ENCODE measurements at regions not wholly inside any gene's neighbourhood (a gene's known extent, or its start where the extent isn't known, plus 50 kb on each side); places are given as distances from the start of the nearest gene placed in this dataset.
"Not testable (repeated sequence)": the region's sequence is repeated elsewhere in the genome, so short reads cannot be mapped to it uniquely, and the experiment has no call there.

DNA sequence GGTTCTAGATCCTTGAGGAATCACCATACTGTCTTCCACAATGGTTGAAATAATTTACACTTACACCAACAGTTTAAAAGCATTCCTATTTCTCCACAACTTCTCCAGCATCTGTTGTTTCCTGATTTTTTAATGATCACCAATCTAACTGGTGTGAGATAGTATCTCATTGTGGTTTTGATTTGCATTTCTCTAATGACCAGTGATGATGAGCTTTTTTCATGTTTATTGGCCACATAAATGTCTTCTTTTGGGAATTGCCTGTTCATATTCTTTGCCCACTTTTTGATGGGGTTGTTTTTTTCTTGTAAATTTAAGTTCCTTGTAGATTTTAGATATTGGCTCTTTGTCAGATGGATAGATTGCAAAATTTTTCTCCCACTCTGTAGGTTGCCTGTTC is 138.2 kb downstream of the CXCL12 start:
- not testable (repeated sequence) for DNase-seq; H3K4me1 Mint-ChIP-seq (ENCODE audit: low read depth); H3K9me3 Mint-ChIP-seq; H3K4me3 Mint-ChIP-seq; H3K27me3 Mint-ChIP-seq; H3K36me3 Mint-ChIP-seq (ENCODE audit: low read depth); H3K27ac Mint-ChIP-seq

DNA sequence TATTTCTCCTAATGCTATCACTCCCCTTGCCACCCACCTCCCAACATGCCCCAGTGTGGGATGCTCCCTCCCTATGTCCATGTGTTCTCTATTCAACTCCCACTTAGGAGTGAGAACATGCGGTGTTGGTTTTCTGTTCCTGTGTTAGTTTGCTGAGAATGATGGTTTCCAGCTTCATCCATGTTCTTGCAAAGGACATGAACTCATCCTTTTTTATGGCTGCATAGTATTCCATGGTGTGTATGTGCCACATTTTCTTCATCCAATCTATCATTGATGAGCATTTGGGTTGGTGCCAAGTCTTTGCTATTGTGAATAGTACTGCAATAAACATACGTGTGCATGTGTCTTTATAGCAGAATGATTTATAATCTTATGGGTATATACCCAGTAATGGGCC is 138.6 kb downstream of the CXCL12 start:
- H3K9me3 Mint-ChIP-seq; H3K4me3 Mint-ChIP-seq; H3K4me1 Mint-ChIP-seq (ENCODE audit: low read depth); H3K27ac Mint-ChIP-seq; H3K27me3 Mint-ChIP-seq; H3K36me3 Mint-ChIP-seq (ENCODE audit: low read depth); DNase-seq: not testable (repeated sequence)

DNA sequence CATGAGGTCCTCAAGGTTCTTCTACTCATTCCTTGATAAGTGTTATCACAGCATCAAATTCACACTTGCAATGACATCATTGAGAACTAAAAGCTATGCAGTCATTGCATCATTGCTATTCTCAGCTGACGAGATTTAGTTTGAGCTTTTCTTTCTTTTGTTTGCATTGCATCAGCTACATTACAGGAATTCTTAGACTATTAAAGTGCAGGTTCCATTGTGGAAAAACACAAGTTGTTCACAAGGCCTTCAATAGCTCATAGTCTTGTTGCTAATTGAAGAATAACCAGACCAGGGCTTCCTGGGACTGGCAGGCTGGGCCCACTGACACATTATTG is 139.3 kb downstream of the CXCL12 start:
- Mint-ChIP-seq H3K9me3 (no peaks in the 10 kb centered on the region), H3K4me1 (ENCODE audit: low read depth) (no peaks in the 10 kb centered on the region), H3K27ac (no peak overlapping the region), H3K27me3 (no peaks in the 10 kb centered on the region), H3K36me3 (ENCODE audit: low read depth) (no peaks in the 10 kb centered on the region), H3K4me3 (no peak overlapping the region)
- DNase-seq = no peak

DNA sequence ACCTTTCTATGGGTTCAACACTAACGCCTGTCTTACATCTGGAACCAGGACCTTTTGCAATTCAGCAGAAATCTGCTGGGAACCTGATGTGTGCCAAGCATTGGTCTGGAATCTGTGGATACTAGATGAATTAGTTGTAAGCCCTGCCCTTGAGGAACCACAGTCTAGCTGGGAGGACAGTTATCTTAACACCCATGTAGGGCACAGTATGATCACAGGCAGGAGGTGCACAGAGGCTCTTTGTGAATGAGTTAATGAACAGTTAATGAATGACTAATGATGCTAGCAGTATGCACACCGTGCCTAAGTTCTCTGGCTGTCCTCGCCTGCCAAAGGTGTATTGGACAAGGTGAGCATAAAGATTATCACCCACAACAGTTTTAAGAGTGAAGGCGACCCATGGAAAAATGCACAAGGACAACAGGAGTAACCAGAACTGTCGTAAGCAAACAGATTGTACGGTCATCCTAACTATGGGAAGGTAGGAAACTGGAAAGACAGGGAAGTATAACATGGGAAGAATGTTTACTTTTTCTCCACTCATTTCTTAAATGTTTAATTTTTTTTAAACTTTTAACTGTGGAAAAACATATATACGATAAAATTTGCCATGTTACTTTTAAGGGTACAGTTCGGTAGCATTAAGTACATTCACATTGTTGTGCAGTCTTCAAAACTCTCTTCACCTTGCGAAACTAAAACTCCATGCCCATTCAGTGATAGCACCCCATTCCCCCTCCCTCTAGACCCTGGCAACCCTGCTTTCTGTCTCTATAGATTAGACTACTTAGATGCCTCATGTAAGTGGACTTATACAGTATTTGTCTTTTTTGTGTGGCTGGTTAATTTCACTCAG is 139.9 kb downstream of the CXCL12 start:
- H3K4me3 Mint-ChIP-seq = no peak overlapping the region
- H3K27ac Mint-ChIP-seq = no peak overlapping the region
- no peaks in the 10 kb centered on the region for H3K4me1 Mint-ChIP-seq (ENCODE audit: low read depth)

DNA sequence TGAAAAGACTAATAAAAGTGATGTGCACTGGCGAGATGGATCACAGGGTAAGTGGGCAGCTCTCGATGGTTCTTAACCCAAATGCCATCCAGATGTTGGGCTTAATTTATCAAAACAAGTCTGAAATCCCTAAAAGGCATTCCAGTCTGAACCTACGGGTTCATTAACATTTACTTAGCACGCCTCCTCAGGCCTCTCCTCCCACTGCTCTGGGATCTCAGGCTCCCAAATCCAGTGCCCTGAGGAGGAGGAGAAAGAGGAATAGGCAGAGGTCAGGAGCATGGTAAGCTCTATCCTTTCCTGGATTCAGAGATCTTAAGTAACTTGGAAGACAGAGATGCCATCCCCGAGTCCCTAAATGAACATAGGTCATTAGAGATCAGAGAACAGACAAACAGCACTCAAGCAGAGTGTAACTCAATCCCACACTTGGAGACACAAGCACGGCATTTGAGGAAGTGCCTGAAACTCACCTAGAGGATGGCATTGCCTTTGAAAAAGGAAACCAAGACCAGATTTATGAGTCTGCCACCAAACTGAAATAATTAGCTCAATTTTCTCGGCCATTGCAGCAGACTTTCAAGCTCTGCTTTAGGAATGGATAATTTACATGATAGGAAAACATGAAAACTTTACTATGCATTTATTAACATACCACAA is 140.9 kb downstream of the CXCL12 start:
- no peaks in the 10 kb centered on the region for H3K36me3 Mint-ChIP-seq (ENCODE audit: low read depth)
- no peaks in the 10 kb centered on the region for H3K4me1 Mint-ChIP-seq (ENCODE audit: low read depth)
- H3K4me3 Mint-ChIP-seq = no peak overlapping the region
- no peak for DNase-seq
- H3K9me3 Mint-ChIP-seq = no peaks in the 10 kb centered on the region
- no peak overlapping the region for H3K27ac Mint-ChIP-seq
- no peaks in the 10 kb centered on the region for H3K27me3 Mint-ChIP-seq

More for the DNA sequence above, 139.9 kb downstream of the CXCL12 start:
- Mint-ChIP-seq H3K9me3 (no peaks in the 10 kb centered on the region), H3K36me3 (ENCODE audit: low read depth) (no peaks in the 10 kb centered on the region), H3K27me3 (no peaks in the 10 kb centered on the region)
- DNase-seq = no peak

DNA sequence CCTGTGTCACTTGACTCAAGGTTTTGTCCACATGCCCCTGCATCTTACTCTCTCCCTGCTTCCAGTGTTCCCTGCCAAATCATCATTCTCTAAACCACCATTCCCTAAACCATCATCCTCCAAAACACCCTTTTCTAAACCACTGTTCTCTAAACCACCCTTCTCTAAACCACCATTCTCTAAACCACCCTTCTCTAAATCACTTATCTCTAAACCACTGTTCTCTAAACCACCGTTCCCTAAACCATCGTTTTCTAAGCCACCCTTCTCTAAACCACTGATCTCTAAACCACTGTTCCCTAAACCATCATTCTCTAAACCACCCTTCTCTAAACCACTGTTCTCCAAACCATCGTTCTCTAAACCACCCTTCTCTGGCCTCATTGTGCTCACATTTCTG is 142.1 kb downstream of the CXCL12 start:
- Mint-ChIP-seq H3K4me3 (no peak overlapping the region), H3K27me3 (peaks cover 4% of the 10 kb centered on the region), H3K27ac (no peak overlapping the region), H3K9me3 (no peaks in the 10 kb centered on the region), H3K4me1 (ENCODE audit: low read depth) (no peaks in the 10 kb centered on the region), H3K36me3 (ENCODE audit: low read depth) (no peaks in the 10 kb centered on the region)
- no peak for DNase-seq

DNA sequence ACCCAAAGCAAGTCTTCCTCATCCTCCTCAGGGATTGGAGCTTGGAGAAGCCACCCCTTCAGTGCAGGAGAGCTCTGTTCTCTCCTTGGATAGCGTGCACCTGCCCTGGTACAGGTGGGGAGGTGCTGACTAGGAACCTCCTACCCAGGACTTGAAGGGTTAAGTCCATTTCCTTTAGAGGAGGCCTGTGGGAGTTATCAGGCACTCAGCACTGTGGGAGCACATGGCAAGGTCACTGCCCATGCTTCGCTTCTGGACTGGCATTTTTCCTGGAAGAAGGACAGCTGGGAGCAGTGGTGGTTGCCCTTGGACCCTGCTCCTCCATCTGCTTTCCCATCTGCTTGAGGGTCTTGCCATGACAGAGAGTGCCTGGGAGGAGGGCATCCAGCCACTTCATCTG is 142.8 kb downstream of the CXCL12 start:
- no peaks in the 10 kb centered on the region for H3K4me1 Mint-ChIP-seq (ENCODE audit: low read depth)
- no peaks in the 10 kb centered on the region for H3K36me3 Mint-ChIP-seq (ENCODE audit: low read depth)
- no peaks in the 10 kb centered on the region for H3K9me3 Mint-ChIP-seq
- H3K4me3 Mint-ChIP-seq = no peak overlapping the region
- DNase-seq = no peak
- peaks cover 4% of the 10 kb centered on the region for H3K27me3 Mint-ChIP-seq
- H3K27ac Mint-ChIP-seq = no peak overlapping the region

DNA sequence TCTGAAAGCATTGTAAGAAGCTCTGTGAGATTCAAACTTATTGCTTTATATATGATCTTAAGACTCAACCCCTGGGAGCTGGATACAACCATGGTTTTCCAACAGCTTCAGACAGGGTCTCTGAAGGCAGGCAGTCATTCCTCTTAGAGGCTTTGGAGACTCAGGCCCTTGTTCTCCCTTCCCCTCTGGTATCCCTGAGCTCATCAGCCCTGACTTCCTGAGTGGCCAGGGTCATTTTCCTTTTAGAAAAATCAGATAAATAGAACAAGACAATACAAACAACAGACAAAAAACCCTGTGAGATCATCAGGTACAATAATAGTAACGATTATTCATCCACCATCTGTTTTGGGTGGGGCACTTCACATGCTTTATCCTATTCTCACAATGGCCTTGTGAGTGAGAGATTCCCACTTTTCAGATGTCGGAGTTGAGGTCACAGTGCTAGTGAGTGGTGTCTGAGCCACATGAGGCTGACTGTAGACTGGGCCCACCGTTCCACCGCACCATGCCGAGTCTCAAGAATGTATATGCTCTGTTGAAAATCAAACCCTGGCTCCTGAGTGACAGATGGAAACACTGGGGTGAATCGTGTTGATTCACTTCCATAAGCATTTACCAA is 144.2 kb downstream of the CXCL12 start:
- peaks cover 4% of the 10 kb centered on the region for H3K27me3 Mint-ChIP-seq
- no peaks in the 10 kb centered on the region for H3K4me1 Mint-ChIP-seq (ENCODE audit: low read depth)
- no peaks in the 10 kb centered on the region for H3K36me3 Mint-ChIP-seq (ENCODE audit: low read depth)
- no peak for DNase-seq
- no peak overlapping the region for H3K27ac Mint-ChIP-seq
- H3K4me3 Mint-ChIP-seq = no peak overlapping the region
- no peaks in the 10 kb centered on the region for H3K9me3 Mint-ChIP-seq

DNA sequence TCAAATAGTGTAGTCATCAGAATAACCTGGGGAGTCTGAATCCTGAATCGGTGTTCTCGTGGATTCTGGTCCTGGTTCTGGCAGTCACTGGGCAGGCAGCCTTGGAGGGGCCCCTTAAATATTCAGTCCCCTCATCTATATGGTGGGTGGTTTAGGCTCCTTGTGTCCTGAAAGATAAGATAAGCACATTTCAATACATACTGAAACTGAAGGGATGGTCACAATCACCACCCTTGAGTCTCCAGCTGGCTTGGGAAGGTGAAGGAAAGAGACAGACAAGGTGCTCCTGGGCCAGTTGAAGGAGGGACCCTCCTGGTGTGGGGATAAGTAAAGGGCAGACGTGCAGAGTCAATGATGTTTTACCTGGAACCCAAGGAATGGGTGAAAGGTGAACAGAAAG is 146.7 kb downstream of the CXCL12 start:
- Mint-ChIP-seq H3K27ac (no peak overlapping the region), H3K36me3 (ENCODE audit: low read depth) (no peaks in the 10 kb centered on the region), H3K27me3 (peaks cover 10% of the 10 kb centered on the region), H3K4me3 (no peak overlapping the region), H3K4me1 (ENCODE audit: low read depth) (no peaks in the 10 kb centered on the region), H3K9me3 (no peaks in the 10 kb centered on the region)
- no peak for DNase-seq

DNA sequence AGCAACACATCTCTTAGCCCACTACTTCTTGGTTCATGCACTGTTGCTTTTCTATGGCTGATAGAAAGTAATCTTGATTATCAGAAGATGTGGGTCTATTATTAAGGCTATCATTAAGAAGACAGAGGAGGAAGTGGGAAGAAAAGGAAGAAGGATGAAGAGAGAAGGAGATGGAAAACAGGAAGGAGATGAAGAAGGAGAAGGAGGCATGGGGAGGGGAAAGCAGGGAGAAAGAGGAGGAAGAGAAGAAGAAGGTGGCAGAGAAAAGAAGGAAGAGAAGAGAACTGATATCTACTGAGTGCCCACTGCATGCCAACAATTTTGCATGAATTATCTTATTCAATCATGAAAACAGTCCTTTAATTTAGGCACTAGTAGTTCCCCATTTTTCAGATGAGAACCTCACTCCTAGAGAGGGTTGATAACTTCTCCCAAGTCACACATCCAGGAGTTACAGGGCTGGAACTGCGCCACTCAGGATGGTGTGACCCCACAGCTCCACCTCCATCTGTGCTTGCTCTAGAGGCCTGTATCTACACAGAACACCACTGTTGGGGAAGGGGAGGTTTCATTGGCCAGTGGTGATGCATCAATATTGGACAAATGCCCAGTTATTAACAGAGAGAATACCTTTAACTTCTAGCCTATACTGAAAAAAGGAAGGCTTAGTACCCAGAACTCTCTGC is 147.4 kb downstream of the CXCL12 start:
- no peak for DNase-seq
- Mint-ChIP-seq H3K27ac (no peak overlapping the region), H3K4me3 (no peak overlapping the region), H3K9me3 (no peaks in the 10 kb centered on the region), H3K4me1 (ENCODE audit: low read depth) (no peaks in the 10 kb centered on the region), H3K27me3 (peaks cover 15% of the 10 kb centered on the region), H3K36me3 (ENCODE audit: low read depth) (no peaks in the 10 kb centered on the region)

DNA sequence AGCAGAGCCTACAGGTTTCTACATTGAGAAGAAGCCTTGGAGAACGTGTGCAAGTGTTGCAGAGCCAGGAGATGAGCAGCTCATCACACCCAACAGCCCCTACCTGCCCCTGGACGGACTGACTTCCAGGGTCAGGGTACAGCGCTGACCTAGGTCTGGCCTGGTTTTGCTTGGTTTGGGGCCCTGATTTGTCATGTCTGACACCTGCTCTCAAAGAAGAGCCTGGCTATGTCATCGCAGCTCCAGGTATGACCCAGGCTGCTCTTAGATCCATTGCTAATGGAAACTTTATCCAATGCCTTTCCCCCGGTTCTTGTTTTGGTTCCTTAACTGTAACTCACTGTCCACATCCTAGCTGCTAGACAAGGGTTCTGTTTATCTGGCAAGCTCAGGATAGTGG is 149.5 kb downstream of the CXCL12 start:
- Mint-ChIP-seq H3K4me3 (no peak overlapping the region), H3K9me3 (peaks cover 3% of the 10 kb centered on the region), H3K27me3 (peaks cover 15% of the 10 kb centered on the region), H3K36me3 (ENCODE audit: low read depth) (no peaks in the 10 kb centered on the region), H3K27ac (no peak overlapping the region), H3K4me1 (ENCODE audit: low read depth) (no peaks in the 10 kb centered on the region)
- DNase-seq = no peak

DNA sequence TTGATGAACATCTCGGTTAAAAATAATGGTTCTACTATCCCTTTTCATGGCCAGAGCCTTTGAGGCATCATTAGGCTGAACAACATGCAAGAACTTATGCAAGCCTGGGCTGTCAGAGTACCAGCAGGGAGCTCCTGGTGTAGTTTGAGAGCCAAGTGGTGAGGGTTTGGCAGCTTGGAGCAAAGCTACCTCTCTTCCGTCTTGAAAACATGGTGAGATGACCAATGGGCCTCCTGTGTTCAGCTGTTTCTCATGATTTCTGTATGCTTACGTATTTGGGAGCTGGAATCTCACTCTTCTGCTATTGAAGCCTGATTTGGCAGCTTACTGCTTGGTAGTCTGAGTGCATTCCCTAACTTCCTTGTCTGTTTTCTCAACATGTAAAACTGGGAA is 150.4 kb downstream of the CXCL12 start:
- H3K9me3 Mint-ChIP-seq = peaks cover 3% of the 10 kb centered on the region
- no peak overlapping the region for H3K27ac Mint-ChIP-seq
- no peak overlapping the region for H3K4me3 Mint-ChIP-seq
- no peaks in the 10 kb centered on the region for H3K4me1 Mint-ChIP-seq (ENCODE audit: low read depth)
- peaks cover 15% of the 10 kb centered on the region for H3K27me3 Mint-ChIP-seq
- DNase-seq = no peak
- H3K36me3 Mint-ChIP-seq (ENCODE audit: low read depth) = no peaks in the 10 kb centered on the region

DNA sequence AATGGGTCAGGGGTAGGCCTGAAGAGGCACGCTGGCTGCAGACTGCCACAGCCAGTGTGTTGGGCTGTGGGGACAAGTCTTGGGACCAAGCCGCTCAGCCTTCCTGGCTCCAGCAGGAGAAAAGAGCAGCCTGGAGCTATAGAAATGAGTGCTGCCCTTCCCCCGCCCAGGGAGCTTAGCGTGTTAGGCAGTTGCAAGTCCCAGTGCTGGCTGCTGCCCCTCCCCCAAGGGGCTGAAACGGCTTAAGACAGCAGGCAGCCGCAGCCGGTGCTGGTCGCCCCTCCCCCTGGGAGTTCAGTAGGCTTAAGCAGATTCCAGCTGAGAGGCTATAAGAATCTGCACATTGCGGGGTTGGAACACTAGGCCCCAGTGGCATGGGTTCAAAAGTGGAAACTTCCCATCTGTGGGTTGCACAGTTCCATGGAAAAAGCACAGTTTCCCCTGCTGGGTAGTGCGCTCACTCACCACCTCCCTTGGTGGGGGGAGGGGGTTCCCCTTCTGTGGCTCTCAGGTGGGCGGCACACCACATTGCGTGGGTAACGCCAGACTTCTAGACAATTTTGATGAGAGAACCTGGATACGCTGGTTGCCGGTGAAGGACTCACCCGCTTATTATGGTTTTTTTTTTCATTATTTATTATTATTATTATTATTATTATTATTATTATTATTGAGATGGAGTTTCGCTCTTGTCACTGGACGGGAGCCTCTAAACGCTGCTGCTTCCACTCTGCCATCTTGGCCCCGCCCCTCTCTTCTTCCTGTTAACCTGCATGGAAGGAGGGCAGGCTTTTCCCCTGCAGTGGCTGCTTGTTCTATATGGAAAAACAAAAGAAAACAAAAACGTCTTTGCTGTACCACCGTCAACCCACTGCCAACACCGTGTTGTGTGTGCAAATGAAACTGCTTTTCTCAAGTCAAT is 151.1 kb downstream of the CXCL12 start:
- no peaks in the 10 kb centered on the region for H3K4me1 Mint-ChIP-seq (ENCODE audit: low read depth)
- peaks cover 3% of the 10 kb centered on the region for H3K9me3 Mint-ChIP-seq
- no peak for DNase-seq
- no peak overlapping the region for H3K27ac Mint-ChIP-seq
- H3K36me3 Mint-ChIP-seq (ENCODE audit: low read depth) = no peaks in the 10 kb centered on the region
- H3K4me3 Mint-ChIP-seq = no peak overlapping the region
- H3K27me3 Mint-ChIP-seq = peaks cover 15% of the 10 kb centered on the region

DNA sequence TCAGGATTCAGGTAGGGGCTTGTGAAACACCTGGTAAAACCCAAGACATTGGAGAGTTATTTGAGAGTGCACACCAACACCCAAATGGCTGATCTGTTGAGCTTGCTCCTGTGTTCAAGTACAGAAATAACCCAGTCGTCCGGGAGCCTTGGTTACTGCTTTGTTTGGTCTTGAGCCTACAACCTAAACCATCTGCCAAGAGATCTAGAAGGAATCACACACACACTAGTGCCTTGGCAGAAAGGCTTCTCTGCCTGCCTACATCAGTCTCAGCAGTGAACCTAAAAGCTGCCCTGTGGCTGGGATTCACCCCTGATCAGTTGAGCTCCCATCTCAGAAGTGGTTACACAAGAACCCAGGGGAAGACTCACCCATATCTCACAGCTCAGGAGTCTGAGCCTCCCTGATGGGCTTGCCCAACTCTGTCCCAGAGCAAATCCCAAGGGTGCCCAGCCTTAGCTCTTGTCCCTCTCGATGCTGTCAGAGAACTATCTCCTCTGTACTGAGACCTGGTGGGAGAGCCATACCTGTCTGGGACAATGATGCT is 167.6 kb downstream of the CXCL12 start:
- H3K36me3 Mint-ChIP-seq (ENCODE audit: low read depth) = no peaks in the 10 kb centered on the region
- no peak overlapping the region for H3K27ac Mint-ChIP-seq
- peaks cover 14% of the 10 kb centered on the region for H3K9me3 Mint-ChIP-seq

More for the DNA sequence above, 167.6 kb downstream of the CXCL12 start:
- Mint-ChIP-seq H3K27me3 (peaks cover 10% of the 10 kb centered on the region), H3K4me3 (no peak overlapping the region), H3K4me1 (ENCODE audit: low read depth) (no peaks in the 10 kb centered on the region)
- DNase-seq = no peak
